DOHH2 (cell line): ENCODE measurements at regions not wholly inside any gene's neighbourhood (a gene's known extent, or its start where the extent isn't known, plus 50 kb on each side); places are given as distances from the start of the nearest gene placed in this dataset.

Experiments used
- H3F3A ChIP-seq: fragments of 200-600 bp; sonication (generic), shearing (Covaris generic); 2 replicates; pipeline ENCODE4 v1.6.0; 2016; ENCODE audit warnings: antibody characterized with exemption, mild to moderate bottlenecking; ENCODE audit not compliant: control insufficient read depth, insufficient read depth
- H3K27ac ChIP-seq: fragments of 200-600 bp; sonication (generic); 2 replicates; pipeline ENCODE4 v1.5.1; 2014; ENCODE audit warnings: low read depth, mild to moderate bottlenecking, low read length, moderate library complexity
- H3K27me3 ChIP-seq: fragments of 200-600 bp; sonication (generic); 2 replicates; pipeline ENCODE4 v1.6.1; 2014; ENCODE audit warnings: mild to moderate bottlenecking, low read length, mixed read lengths; ENCODE audit not compliant: control insufficient read depth
- H3K36me3 ChIP-seq: fragments of 200-600 bp; sonication (generic); 2 replicates; pipeline ENCODE4 v1.6.1; 2014; ENCODE audit warnings: mild to moderate bottlenecking, low read length, moderate library complexity, mixed read lengths; ENCODE audit not compliant: control insufficient read depth
- H3K4me1 ChIP-seq: fragments of 200-600 bp; sonication (generic); 2 replicates; pipeline ENCODE4 v1.6.1; 2014; ENCODE audit warnings: mild to moderate bottlenecking, low read length, mixed read lengths; ENCODE audit not compliant: control insufficient read depth
- H3K4me2 ChIP-seq: fragments of 200-600 bp; sonication (generic); 2 replicates; pipeline ENCODE4 v1.6.0; 2014; ENCODE audit warnings: mild to moderate bottlenecking, low read length, moderate library complexity
- H3K4me3 ChIP-seq: fragments of 200-600 bp; sonication (generic); 2 replicates; pipeline ENCODE4 v1.5.1; 2014; ENCODE audit warnings: mild to moderate bottlenecking, low read length, mixed read lengths
- H3K79me2 ChIP-seq: fragments of 200-600 bp; sonication (generic); 2 replicates; pipeline ENCODE4 v1.6.1; 2014; ENCODE audit warnings: mild to moderate bottlenecking, low read length, mixed read lengths; ENCODE audit not compliant: control insufficient read depth
- H3K9me2 ChIP-seq: fragments of 200-600 bp; sonication (generic); replicated peaks from 2 replicates; pipeline ENCODE4 v1.6.1; 2014; ENCODE audit warnings: mild to moderate bottlenecking, low read length, mixed read lengths; ENCODE audit not compliant: control insufficient read depth
- H3K9me3 ChIP-seq: fragments of 200-600 bp; sonication (generic); 2 replicates; pipeline ENCODE4 v1.6.1; 2014; ENCODE audit warnings: antibody characterized with exemption, low read length, mixed read lengths; ENCODE audit not compliant: control insufficient read depth, insufficient read depth
- H4K20me1 ChIP-seq: fragments of 200-600 bp; sonication (generic); 2 replicates; pipeline ENCODE4 v1.6.0; 2014; ENCODE audit warnings: low read depth, mild to moderate bottlenecking, antibody characterized with exemption, low read length, moderate library complexity; ENCODE audit not compliant: control insufficient read depth, insufficient read depth
- CTCF ChIP-seq: fragments of 200-600 bp; sonication (generic); IDR thresholded peaks from one replicate; pipeline ENCODE4 v1.5.1; 2014; ENCODE audit warnings: antibody characterized with exemption, mild to moderate bottlenecking, low read depth, low read length; ENCODE audit not compliant: poor library complexity, severe bottlenecking
- EZH2phosphoT487 ChIP-seq: fragments of 200-600 bp; sonication (generic); IDR thresholded peaks from 2 replicates; pipeline ENCODE4 v1.6.1; 2017; ENCODE audit warnings: borderline replicate concordance, mild to moderate bottlenecking, antibody characterized with exemption, low read length, moderate library complexity, mixed read lengths

DNA sequence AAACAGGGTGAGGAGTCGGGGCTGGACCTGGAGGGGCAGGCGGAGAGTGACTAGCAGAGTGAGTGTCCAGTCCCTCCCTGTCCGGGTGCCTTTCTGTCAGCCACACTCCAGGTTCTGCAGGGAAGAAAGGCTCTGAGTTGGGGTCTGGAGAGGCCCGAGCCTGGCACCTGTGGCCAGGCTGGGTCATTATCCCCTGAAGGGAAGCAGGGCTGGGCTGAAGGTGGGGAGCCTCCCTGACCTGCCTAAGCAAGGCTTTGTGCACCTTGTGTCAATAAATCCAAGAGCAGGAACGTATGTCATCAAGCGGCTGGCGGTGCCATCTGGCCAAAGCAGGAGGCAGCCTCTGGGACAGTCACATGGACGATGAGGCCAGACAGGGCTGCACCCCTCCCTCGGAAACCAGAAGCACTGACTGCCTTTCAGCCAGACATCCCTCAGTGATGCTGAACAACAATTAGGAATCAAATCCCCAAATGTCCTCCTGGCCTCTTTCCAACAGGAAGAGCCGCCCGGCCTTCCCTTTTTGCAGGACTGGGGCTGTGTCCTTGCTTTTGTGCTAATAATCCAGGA lies 73.9 kb upstream of the FGF3 start:
- Histone ChIP-seq H3F3A (no peaks in the 10 kb centered on the region), H3K4me1 (no peaks in the 10 kb centered on the region; the same call in 1 of the 2 replicates), H3K36me3 (no peaks in the 10 kb centered on the region), H3K27me3 (no peaks in the 10 kb centered on the region), H3K4me3 (no peak overlapping the region), H3K79me2 (no peaks in the 10 kb centered on the region), H3K9me3 (no peaks in the 10 kb centered on the region), H3K9me2 (no peaks in the 10 kb centered on the region), H3K4me2 (no peak overlapping the region), H4K20me1 (no peaks in the 10 kb centered on the region), H3K27ac (no peak overlapping the region)
- no peak for TF ChIP-seq EZH2phosphoT487
- TF ChIP-seq CTCF = no peak

GRCh38 chr11:69893631-69894030 lies 74.4 kb upstream of the FGF3 start:
- no peaks in the 10 kb centered on the region for H3K9me3 ChIP-seq
- no peaks in the 10 kb centered on the region; the same call in 1 of the 2 replicates for H3K4me1 ChIP-seq
- no peak overlapping the region for H3K27ac ChIP-seq
- no peaks in the 10 kb centered on the region for H4K20me1 ChIP-seq
- no peaks in the 10 kb centered on the region for H3K9me2 ChIP-seq
- H3K79me2 ChIP-seq = no peaks in the 10 kb centered on the region
- H3F3A ChIP-seq = no peaks in the 10 kb centered on the region
- no peaks in the 10 kb centered on the region for H3K27me3 ChIP-seq
- H3K4me2 ChIP-seq = no peak overlapping the region
- TF ChIP-seq CTCF = no peak
- no peak for TF ChIP-seq EZH2phosphoT487
- no peak overlapping the region for H3K4me3 ChIP-seq
- H3K36me3 ChIP-seq = no peaks in the 10 kb centered on the region

GRCh38 chr11:69894181-69894611 lies 75.0 kb upstream of the FGF3 start:
- Histone ChIP-seq H3K27me3 (no peaks in the 10 kb centered on the region), H3K9me2 (no peaks in the 10 kb centered on the region), H3K4me3 (no peak overlapping the region), H3K4me1 (no peaks in the 10 kb centered on the region; the same call in 1 of the 2 replicates), H4K20me1 (no peaks in the 10 kb centered on the region), H3K79me2 (no peaks in the 10 kb centered on the region), H3K36me3 (no peaks in the 10 kb centered on the region), H3K4me2 (no peak overlapping the region), H3K9me3 (no peaks in the 10 kb centered on the region), H3F3A (no peaks in the 10 kb centered on the region), H3K27ac (no peak overlapping the region)
- TF ChIP-seq EZH2phosphoT487 (no peak), CTCF (no peak)

- no peak overlapping the region for H3K4me2 ChIP-seq
- no peak overlapping the region for H3K4me3 ChIP-seq
- H3K27me3 ChIP-seq = no peaks in the 10 kb centered on the region
- H3K4me1 ChIP-seq = no peaks in the 10 kb centered on the region; the same call in 1 of the 2 replicates
- H3K79me2 ChIP-seq = no peaks in the 10 kb centered on the region
- H4K20me1 ChIP-seq = no peaks in the 10 kb centered on the region
- TF ChIP-seq EZH2phosphoT487 (no peak), CTCF (no peak)
- no peak overlapping the region for H3K27ac ChIP-seq
- H3K9me3 ChIP-seq = no peaks in the 10 kb centered on the region
- no peaks in the 10 kb centered on the region for H3F3A ChIP-seq
- no peaks in the 10 kb centered on the region for H3K9me2 ChIP-seq
- H3K36me3 ChIP-seq = no peaks in the 10 kb centered on the region
These were observed 75.4 kb upstream of the FGF3 start for GRCh38 chr11:69894648-69895047.
